ENCODE measurements at regions not wholly inside any gene's neighbourhood (a gene's known extent, or its start where the extent isn't known, plus 50 kb on each side); places are given as distances from the start of the nearest gene placed in this dataset.

DNA sequence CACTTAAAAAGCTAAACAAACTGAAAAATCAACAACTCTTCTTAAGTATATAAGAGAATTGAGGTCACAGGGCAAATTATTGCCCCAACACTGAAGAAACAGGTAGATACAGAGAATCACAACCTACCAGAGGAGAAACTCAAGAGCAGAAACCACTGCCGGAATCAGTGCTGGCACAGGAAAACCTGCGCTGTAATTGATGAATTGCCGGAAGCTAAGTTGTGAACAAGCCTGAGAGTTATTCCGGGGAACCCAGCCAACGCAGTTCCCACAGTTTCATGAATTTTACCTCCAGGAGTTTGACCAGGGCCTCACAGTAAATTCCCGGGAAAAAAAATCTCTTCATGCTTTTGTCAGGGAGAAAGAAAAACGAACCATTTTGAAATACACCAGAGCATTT is 657.1 kb upstream of the BRINP3 start:
- Histone ChIP-seq H3K9me1 (ENCODE audit: control insufficient read depth, extremely low read depth, insufficient read depth, low read length) (no peaks in the 10 kb centered on the region), H3K4me3 (ENCODE audit: control insufficient read depth in 2 of 3, extremely low read depth in 1 of 3, insufficient read depth in 2 of 3, low read depth in 1 of 3, low read length in 3 of 3) (no peak overlapping the region), H3K9ac (ENCODE audit: control insufficient read depth, extremely low read depth, insufficient read depth, low read length) (no peak overlapping the region), H3K9me3 (ENCODE audit: control insufficient read depth, low read depth, low read length) (no peaks in the 10 kb centered on the region), H3K4me1 (ENCODE audit: control insufficient read depth, extremely low read depth, insufficient read depth, low read length) (no peaks in the 10 kb centered on the region), H3K79me2 (ENCODE audit: control insufficient read depth, insufficient read depth, low read length) (no peaks in the 10 kb centered on the region), H3K36me3 (ENCODE audit: control insufficient read depth in 2 of 2, extremely low read depth in 1 of 2, insufficient read depth in 2 of 2, low read length in 2 of 2) (no peaks in the 10 kb centered on the region), H4K20me1 (ENCODE audit: control insufficient read depth, extremely low read depth, insufficient read depth, low read length) (no peaks in the 10 kb centered on the region), H3K4me2 (ENCODE audit: control insufficient read depth, extremely low read depth, insufficient read depth, low read depth, low read length) (no peak overlapping the region), H3K27me3 (ENCODE audit: control insufficient read depth, extremely low read depth, insufficient read depth, low read length) (no peaks in the 10 kb centered on the region), H2AFZ (ENCODE audit: control insufficient read depth, low read length) (no peak overlapping the region), H3K27ac (ENCODE audit: control insufficient read depth, insufficient read depth, low read length) (no peak overlapping the region)
- FAIRE-seq (no peak), DNase-seq (ENCODE audit: low read depth, low spot score) (no peak)
- dilution Hi-C loops (cut with MboI; ENCODE audit: extremely low pct_ligation_motif_present, low sequenced_read_pairs) = no loop called here
- TF ChIP-seq EZH2 (IDR thresholded peaks at IDR 0.05; ENCODE audit: low read length) = no peak
- TF ChIP-seq, protein P1, sequence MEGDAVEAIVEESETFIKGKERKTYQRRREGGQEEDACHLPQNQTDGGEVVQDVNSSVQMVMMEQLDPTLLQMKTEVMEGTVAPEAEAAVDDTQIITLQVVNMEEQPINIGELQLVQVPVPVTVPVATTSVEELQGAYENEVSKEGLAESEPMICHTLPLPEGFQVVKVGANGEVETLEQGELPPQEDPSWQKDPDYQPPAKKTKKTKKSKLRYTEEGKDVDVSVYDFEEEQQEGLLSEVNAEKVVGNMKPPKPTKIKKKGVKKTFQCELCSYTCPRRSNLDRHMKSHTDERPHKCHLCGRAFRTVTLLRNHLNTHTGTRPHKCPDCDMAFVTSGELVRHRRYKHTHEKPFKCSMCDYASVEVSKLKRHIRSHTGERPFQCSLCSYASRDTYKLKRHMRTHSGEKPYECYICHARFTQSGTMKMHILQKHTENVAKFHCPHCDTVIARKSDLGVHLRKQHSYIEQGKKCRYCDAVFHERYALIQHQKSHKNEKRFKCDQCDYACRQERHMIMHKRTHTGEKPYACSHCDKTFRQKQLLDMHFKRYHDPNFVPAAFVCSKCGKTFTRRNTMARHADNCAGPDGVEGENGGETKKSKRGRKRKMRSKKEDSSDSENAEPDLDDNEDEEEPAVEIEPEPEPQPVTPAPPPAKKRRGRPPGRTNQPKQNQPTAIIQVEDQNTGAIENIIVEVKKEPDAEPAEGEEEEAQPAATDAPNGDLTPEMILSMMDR (optimal IDR thresholded peaks at IDR 0.05 in 1 of 3, IDR thresholded peaks at IDR 0.05 in 1 of 3, conservative IDR thresholded peaks at IDR 0.05 in 1 of 3; ENCODE audit: extremely low read depth in 1 of 3, insufficient read depth in 2 of 3, low read length in 3 of 3) = no peak

DNA sequence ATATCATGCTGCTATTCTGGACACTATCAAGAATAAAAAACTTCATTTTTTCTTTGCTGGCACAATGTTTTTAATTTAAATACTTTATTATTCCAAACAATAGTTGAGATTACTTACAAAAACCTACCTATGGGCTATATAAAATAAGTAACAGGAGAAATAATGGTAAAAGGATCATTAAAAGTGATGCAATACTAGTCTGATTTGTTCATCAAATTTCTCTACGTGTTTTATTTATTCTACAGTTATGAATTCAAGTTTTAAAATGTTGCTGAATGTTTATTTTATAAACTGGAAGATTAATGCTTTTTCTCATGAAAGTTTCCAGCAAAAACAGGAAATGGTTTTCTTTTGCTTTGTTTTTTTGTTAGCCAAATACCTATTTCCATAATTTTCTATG is 662.4 kb upstream of the BRINP3 start:
- Histone ChIP-seq H4K20me1 (ENCODE audit: control insufficient read depth, extremely low read depth, insufficient read depth, low read length) (no peaks in the 10 kb centered on the region), H3K9me1 (ENCODE audit: control insufficient read depth, extremely low read depth, insufficient read depth, low read length) (no peaks in the 10 kb centered on the region), H3K79me2 (ENCODE audit: control insufficient read depth, insufficient read depth, low read length) (no peaks in the 10 kb centered on the region), H3K27me3 (ENCODE audit: control insufficient read depth, extremely low read depth, insufficient read depth, low read length) (no peaks in the 10 kb centered on the region), H3K4me1 (ENCODE audit: control insufficient read depth, extremely low read depth, insufficient read depth, low read length) (no peaks in the 10 kb centered on the region), H3K27ac (ENCODE audit: control insufficient read depth, insufficient read depth, low read length) (no peak overlapping the region), H3K9ac (ENCODE audit: control insufficient read depth, extremely low read depth, insufficient read depth, low read length) (no peak overlapping the region), H3K4me2 (ENCODE audit: control insufficient read depth, extremely low read depth, insufficient read depth, low read depth, low read length) (no peak overlapping the region), H3K9me3 (ENCODE audit: control insufficient read depth, low read depth, low read length) (no peaks in the 10 kb centered on the region), H3K4me3 (ENCODE audit: control insufficient read depth in 2 of 3, extremely low read depth in 1 of 3, insufficient read depth in 2 of 3, low read depth in 1 of 3, low read length in 3 of 3) (no peak overlapping the region), H2AFZ (ENCODE audit: control insufficient read depth, low read length) (no peak overlapping the region), H3K36me3 (ENCODE audit: control insufficient read depth in 2 of 2, extremely low read depth in 1 of 2, insufficient read depth in 2 of 2, low read length in 2 of 2) (no peaks in the 10 kb centered on the region)
- FAIRE-seq (no peak), DNase-seq (ENCODE audit: low read depth, low spot score) (no peak)
- TF ChIP-seq, protein P1 (optimal IDR thresholded peaks at IDR 0.05 in 1 of 3, IDR thresholded peaks at IDR 0.05 in 1 of 3, conservative IDR thresholded peaks at IDR 0.05 in 1 of 3; ENCODE audit: extremely low read depth in 1 of 3, insufficient read depth in 2 of 3, low read length in 3 of 3) = no peak
- no peak for TF ChIP-seq EZH2 (IDR thresholded peaks at IDR 0.05; ENCODE audit: low read length)
- dilution Hi-C loops (cut with MboI; ENCODE audit: extremely low pct_ligation_motif_present, low sequenced_read_pairs) = no loop called here

Measured in keratinocyte (primary cell).